ENCODE measurements at regions not wholly inside any gene's neighbourhood (a gene's known extent, or its start where the extent isn't known, plus 50 kb on each side); places are given as distances from the start of the nearest gene placed in this dataset.

DNA sequence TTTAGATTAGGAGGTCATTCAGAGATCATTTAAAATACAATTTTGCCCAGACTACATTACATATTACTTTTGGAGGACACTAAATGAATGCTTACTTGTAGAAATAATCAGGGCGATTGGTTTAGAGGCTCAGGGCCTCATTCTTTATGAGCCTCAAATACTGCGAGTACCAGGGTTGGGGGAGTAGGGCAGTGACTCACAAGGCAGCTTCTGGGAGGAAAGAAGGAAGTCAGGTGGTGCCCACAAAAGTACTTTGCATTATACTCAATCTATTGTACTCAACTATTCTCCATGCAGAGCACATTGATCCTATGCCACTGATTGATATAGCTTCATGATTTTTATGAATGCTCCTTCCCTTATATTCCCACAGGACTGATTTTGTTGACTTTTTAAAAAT is 166.9 kb downstream of the SOCS6 start:
- WGBS (ENCODE audit: insufficient coverage), result no CpG with 5 or more reads among the region's 2 CpGs

DNA sequence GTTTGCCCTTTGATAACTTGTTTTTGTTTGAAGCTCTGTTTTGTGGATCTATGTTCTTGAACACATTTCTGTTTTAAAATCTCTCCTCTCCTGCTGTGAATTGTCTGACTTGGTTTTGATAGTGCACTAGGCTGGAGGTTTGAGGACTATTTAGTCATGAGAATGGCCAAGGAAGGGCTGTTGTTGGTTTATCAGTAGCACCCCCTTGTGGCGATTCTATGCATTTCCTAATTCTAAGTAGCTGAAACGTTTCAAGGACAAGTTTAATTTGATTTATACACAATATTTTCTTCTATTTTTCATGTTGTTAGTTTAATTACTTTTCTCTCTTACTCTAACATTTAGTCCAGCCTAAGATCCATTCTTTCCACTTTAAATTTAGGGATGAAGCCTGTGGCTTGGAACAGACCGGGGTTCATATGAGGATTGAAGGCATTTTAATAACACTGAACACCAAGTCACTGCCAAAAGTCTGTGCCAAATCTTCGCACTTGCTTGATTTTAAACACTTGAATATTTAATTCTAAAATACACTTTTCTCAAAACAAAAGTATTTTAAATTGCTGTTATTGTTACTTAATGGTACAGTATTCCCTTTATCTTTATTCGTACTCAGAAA is 166.0 kb downstream of the SOCS6 start:
- Mint-ChIP-seq H3K9me3 (no peaks in the 10 kb centered on the region), H3K36me3 (no peaks in the 10 kb centered on the region), H3K27ac (no peak overlapping the region), H3K27me3 (ENCODE audit: low read depth in 3 of 3) (no peaks in the 10 kb centered on the region), H3K4me3 (no peak overlapping the region), H3K4me1 (peaks cover 7% of the 10 kb centered on the region)
- Histone ChIP-seq H3K4me1 (ENCODE audit: control insufficient read depth in 1 of 2, insufficient read depth in 2 of 2, low read length in 2 of 2) (peaks cover 4 to 5% of the 10 kb centered on the region in 2 donors), H4K20me1 (ENCODE audit: insufficient read depth, low read length) (no peaks in the 10 kb centered on the region), H3K4me2 (replicated peaks; ENCODE audit: extremely low read depth, low read length, poor library complexity, severe bottlenecking) (no peak overlapping the region), H3K27ac (ENCODE audit: low read depth in 1 of 2, low read length in 2 of 2) (no peak overlapping the region), H3K27me3 (ENCODE audit: control insufficient read depth in 2 of 2, insufficient read depth in 2 of 2, low read length in 2 of 2) (no peaks in the 10 kb centered on the region), H3K36me3 (replicated peaks in 1 of 2; ENCODE audit: control insufficient read depth in 1 of 2, insufficient read depth in 2 of 2, low read length in 2 of 2) (no peaks in the 10 kb centered on the region), H3K79me2 (ENCODE audit: insufficient read depth, low read length) (no peaks in the 10 kb centered on the region), H2AFZ (ENCODE audit: insufficient read depth, low read depth, low read length, poor library complexity, severe bottlenecking) (no peak overlapping the region), H3K9ac (ENCODE audit: insufficient read depth, low read length, poor library complexity, severe bottlenecking) (no peak overlapping the region), H3K9me3 (replicated peaks in 1 of 2; ENCODE audit: control insufficient read depth in 1 of 2, insufficient read depth in 1 of 2, low read length in 2 of 2) (no peaks in the 10 kb centered on the region), H3K4me3 (replicated peaks in 1 of 3; ENCODE audit: low read depth in 2 of 3, low read length in 3 of 3) (no peak overlapping the region)
- WGBS (ENCODE audit: insufficient coverage), result no CpG with 5 or more reads among the region's 5 CpGs
- TF ChIP-seq CTCF (IDR thresholded peaks at IDR 0.05), result peak; percentile 90
- peak; percentile 46 to 73 (median 66) for DNase-seq
- intact Hi-C loops (cut with micrococcal nuclease), result loop anchor here (5.0 kb wide), 1 partner anchor 258 kb away; no protein-coding TSS in a partner anchor

More for the DNA sequence above, 166.9 kb downstream of the SOCS6 start:
- H3K9me3 ChIP-seq (replicated peaks in 1 of 2; ENCODE audit: control insufficient read depth in 1 of 2, insufficient read depth in 1 of 2, low read length in 2 of 2), result no peaks in the 10 kb centered on the region
- Mint-ChIP-seq H3K4me3 (no peak overlapping the region), H3K4me1 (peaks cover 7% of the 10 kb centered on the region), H3K9me3 (no peaks in the 10 kb centered on the region), H3K27ac (no peak overlapping the region), H3K27me3 (ENCODE audit: low read depth in 3 of 3) (no peaks in the 10 kb centered on the region), H3K36me3 (no peaks in the 10 kb centered on the region)
- no peak overlapping the region for H3K4me2 ChIP-seq (replicated peaks; ENCODE audit: extremely low read depth, low read length, poor library complexity, severe bottlenecking)
- no peak overlapping the region for H2AFZ ChIP-seq (ENCODE audit: insufficient read depth, low read depth, low read length, poor library complexity, severe bottlenecking)
- no peak overlapping the region for H3K9ac ChIP-seq (ENCODE audit: insufficient read depth, low read length, poor library complexity, severe bottlenecking)
- H3K27ac ChIP-seq (ENCODE audit: low read depth in 1 of 2, low read length in 2 of 2), result no peak overlapping the region
- H4K20me1 ChIP-seq (ENCODE audit: insufficient read depth, low read length), result no peaks in the 10 kb centered on the region
- no peak for TF ChIP-seq CTCF (IDR thresholded peaks at IDR 0.05)
- H3K36me3 ChIP-seq (replicated peaks in 1 of 2; ENCODE audit: control insufficient read depth in 1 of 2, insufficient read depth in 2 of 2, low read length in 2 of 2), result no peaks in the 10 kb centered on the region
- H3K79me2 ChIP-seq (ENCODE audit: insufficient read depth, low read length), result no peaks in the 10 kb centered on the region
- H3K4me1 ChIP-seq (ENCODE audit: control insufficient read depth in 1 of 2, insufficient read depth in 2 of 2, low read length in 2 of 2), result peaks cover 4 to 5% of the 10 kb centered on the region in 2 donors
- DNase-seq, result peak in 1 of 3 donors; percentile 16
- H3K27me3 ChIP-seq (ENCODE audit: control insufficient read depth in 2 of 2, insufficient read depth in 2 of 2, low read length in 2 of 2), result no peaks in the 10 kb centered on the region
- intact Hi-C loops (cut with micrococcal nuclease), result no loop called here
- H3K4me3 ChIP-seq (replicated peaks in 1 of 3; ENCODE audit: low read depth in 2 of 3, low read length in 3 of 3), result no peak overlapping the region

All from CD14-positive monocyte (primary cell).